GM13976 (cell line): ENCODE measurements at regions not wholly inside any gene's neighbourhood (a gene's known extent, or its start where the extent isn't known, plus 50 kb on each side); places are given as distances from the start of the nearest gene placed in this dataset.

Source experiments
- DNase-seq: peaks from one replicate; pipeline ENCODE4 v3.0.0; 2012; ENCODE audit warnings: low spot score
- in situ Hi-C: fragments of 300-500 bp; cut with MboI; formaldehyde crosslinking; loops from one replicate; pipeline ENCODE4 v1.12.0; 2022; ENCODE audit warnings: low sequenced_read_pairs, mixed read lengths, inconsistent platforms; ENCODE audit not compliant: unreplicated experiment
- TF ChIP-seq, protein P1 (sequence below): IDR thresholded peaks from 2 replicates; pipeline ENCODE4 v1.5.1; 2012; ENCODE audit warnings: borderline replicate concordance, mild to moderate bottlenecking; ENCODE audit not compliant: insufficient read depth; ENCODE audit errors: extremely low read depth, missing control alignments, control extremely low read depth

DNA sequence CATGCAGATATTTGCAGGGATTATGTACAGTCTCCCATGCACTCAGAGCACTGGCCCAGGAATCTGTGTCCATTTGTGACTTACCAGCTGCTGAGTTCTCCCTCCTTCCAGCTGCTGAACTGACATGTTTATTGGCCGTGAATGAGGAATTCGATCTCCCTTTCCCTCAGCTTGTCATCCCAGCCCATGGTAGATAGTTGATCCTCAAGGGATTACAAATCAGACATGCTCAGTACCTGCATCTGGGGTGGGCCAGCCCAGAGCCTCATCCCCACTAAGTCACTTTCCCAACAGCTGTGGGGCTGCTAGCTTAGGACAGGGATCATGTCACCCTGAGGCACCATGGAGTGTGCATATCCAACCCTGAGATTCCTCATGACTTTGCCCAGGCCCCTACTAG is 1284.9 kb upstream of the LRRTM1 start:
- TF ChIP-seq, protein P1, sequence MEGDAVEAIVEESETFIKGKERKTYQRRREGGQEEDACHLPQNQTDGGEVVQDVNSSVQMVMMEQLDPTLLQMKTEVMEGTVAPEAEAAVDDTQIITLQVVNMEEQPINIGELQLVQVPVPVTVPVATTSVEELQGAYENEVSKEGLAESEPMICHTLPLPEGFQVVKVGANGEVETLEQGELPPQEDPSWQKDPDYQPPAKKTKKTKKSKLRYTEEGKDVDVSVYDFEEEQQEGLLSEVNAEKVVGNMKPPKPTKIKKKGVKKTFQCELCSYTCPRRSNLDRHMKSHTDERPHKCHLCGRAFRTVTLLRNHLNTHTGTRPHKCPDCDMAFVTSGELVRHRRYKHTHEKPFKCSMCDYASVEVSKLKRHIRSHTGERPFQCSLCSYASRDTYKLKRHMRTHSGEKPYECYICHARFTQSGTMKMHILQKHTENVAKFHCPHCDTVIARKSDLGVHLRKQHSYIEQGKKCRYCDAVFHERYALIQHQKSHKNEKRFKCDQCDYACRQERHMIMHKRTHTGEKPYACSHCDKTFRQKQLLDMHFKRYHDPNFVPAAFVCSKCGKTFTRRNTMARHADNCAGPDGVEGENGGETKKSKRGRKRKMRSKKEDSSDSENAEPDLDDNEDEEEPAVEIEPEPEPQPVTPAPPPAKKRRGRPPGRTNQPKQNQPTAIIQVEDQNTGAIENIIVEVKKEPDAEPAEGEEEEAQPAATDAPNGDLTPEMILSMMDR = no peak
- DNase-seq = no peak
- in situ Hi-C loops = no loop called here

DNA sequence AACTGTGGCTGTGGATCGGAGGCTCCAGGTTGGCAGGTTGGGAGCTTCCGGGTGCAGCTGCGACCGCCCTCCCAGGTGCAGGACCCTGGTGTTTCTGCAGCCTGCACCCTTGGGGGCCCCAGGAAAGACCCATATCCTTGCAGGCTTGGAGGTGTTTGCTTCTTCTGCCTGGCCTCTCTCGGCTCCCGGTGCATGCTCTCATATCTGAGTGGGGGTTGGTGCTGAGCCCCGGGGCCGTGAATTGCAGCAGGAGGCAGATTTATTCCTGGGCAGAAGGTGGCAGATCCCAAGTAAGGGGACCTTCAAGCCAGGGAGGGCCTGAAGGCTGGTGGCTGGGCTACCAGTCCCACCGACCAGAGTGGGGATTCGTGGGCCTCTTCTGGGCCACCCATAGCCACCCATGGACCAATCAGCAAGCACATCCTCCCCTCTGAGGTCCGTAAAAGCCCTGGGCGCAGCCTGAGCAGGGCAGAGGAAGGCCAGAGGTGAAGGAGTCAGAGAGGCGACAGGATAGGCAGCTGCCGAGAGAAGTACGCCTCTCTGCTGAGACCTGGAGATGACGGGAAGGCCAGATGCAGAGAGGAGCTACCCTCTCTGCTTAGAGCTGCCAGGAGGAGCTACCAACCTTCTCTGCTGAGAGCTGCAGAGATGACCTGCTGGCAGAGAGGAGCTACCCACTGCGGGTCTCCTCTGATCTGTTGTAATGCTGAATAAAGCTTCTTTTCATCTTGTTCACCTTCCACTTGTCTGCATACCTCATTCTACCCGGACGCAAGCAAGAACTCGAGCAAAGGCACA is 1279.0 kb upstream of the LRRTM1 start:
- TF ChIP-seq, protein P1 = no peak
- in situ Hi-C loops = no loop called here
- no peak for DNase-seq

DNA sequence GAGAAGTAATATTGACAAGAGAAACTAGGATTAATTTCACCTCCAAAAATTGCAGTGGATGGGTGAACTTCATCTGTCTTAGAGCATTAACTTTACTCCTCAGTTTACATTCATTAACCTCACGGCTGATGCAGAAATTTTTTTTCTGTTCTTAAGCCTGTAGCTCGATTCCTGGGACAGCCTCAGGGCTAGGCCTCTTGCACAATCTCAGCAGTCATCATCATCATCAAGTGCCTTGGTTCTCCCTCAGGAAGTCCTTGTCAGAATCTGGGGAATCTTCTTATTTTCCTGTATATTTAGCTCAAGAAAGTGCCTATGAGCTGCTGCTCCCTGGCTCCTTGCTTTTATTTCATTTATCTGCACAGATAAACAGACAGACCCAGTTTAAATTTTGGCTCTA is 1272.2 kb upstream of the LRRTM1 start:
- no peak for DNase-seq
- in situ Hi-C loops = no loop called here
- TF ChIP-seq, protein P1 = no peak

GRCh38 chr2:81551040-81551634 is 1246.6 kb upstream of the LRRTM1 start:
- no peak for DNase-seq
- in situ Hi-C loops = no loop called here
- TF ChIP-seq, protein P1 = no peak

- in situ Hi-C loops = no loop called here
- no peak for DNase-seq
- TF ChIP-seq, protein P1 = no peak
These were observed 1245.7 kb upstream of the LRRTM1 start for GRCh38 chr2:81550277-81550676.

DNA sequence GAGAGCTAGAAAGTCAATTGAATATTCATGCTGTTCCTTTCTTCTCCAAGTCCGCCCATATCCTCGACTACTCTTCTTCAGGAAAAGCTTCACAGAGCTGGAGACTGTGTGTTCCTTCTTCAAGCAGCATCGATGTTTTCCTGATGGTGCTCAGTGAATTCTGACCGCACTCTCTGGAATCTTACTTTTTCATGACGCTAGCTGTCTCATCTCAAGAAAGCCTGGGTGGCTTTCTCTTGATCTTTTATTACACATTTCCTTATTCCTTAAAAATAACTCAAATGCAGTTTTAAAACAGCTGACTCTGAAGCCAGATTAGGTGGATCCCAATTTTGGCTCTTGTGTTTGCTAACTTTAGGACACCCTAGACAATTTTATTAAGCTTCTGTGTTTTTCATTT is 1245.1 kb upstream of the LRRTM1 start:
- no peak for DNase-seq
- in situ Hi-C loops = no loop called here
- TF ChIP-seq, protein P1 = no peak
